IMR-90 (cell line): ENCODE measurements at regions not wholly inside any gene's neighbourhood (a gene's known extent, or its start where the extent isn't known, plus 50 kb on each side); places are given as distances from the start of the nearest gene placed in this dataset.

Experiments
- ATAC-seq: fragments of 200-7000 bp; cut with Tn5 transposase; 2 replicates; pipeline ENCODE4 v1.9.1; 2020; ENCODE audit warnings: low read depth, mild to moderate bottlenecking, moderate library complexity
- BruUV-seq: library from RNA; stranded (reverse); fragments of 400-500 nt; replicated peaks from 2 replicates; lab custom pipeline; 2021; lab: Mats Ljungman, UMichigan
- CTCF ChIA-PET: fragments of 300-600 bp; formaldehyde crosslinking; extraction: SDS; loops from one replicate; lab custom pipeline; 2021; ENCODE audit warnings: antibody characterized with exemption; lab: Yijun Ruan, JAX
- POLR2A ChIA-PET: fragments of 300-600 bp; sonication (Branson Sonifier 250); formaldehyde crosslinking; loops from one replicate; lab custom pipeline; 2022; ENCODE audit warnings: antibody characterized with exemption; ENCODE audit not compliant: unreplicated experiment; lab: Charles Lee
- DNase-seq: peaks from one replicate; pipeline ENCODE4 v3.0.0; 2013
- H2AFZ ChIP-seq: replicated peaks from 2 replicates; pipeline ENCODE3; 2013; ENCODE audit warnings: low read length, mild to moderate bottlenecking; ENCODE audit not compliant: poor library complexity
- H2AK5ac ChIP-seq: 2 replicates; pipeline ENCODE4 v1.6.1; 2013; ENCODE audit warnings: low read depth, low read length, inconsistent platforms
- H2AK9ac ChIP-seq: replicated peaks from 2 replicates; pipeline ENCODE3; 2013; ENCODE audit warnings: mild to moderate bottlenecking, low read depth, low read length, moderate library complexity; ENCODE audit not compliant: poor library complexity
- H2BK120ac ChIP-seq: 2 replicates; pipeline ENCODE4 v1.6.1; 2013; ENCODE audit warnings: low read depth, low read length, inconsistent platforms
- H2BK15ac ChIP-seq: 3 replicates; pipeline ENCODE4 v1.6.1; 2013; ENCODE audit warnings: low read depth, low read length, inconsistent platforms
- H2BK20ac ChIP-seq: 2 replicates; pipeline ENCODE4 v1.6.1; 2013; ENCODE audit warnings: low read depth, mild to moderate bottlenecking, inconsistent platforms, low read length, moderate library complexity
- H2BK5ac ChIP-seq: 2 replicates; pipeline ENCODE4 v1.6.1; 2013; ENCODE audit warnings: mild to moderate bottlenecking, low read depth, low read length, inconsistent platforms; ENCODE audit not compliant: poor library complexity, severe bottlenecking
- H3K14ac ChIP-seq: replicated peaks from 2 replicates; pipeline ENCODE4 v1.6.1; 2013; ENCODE audit warnings: low read depth, low read length, inconsistent platforms
- H3K18ac ChIP-seq: 2 replicates; pipeline ENCODE4 v1.6.1; 2013; ENCODE audit warnings: low read depth, low read length, control low read depth
- H3K23ac ChIP-seq: 2 replicates; pipeline ENCODE4 v1.6.1; 2013; ENCODE audit warnings: low read depth, low read length, inconsistent platforms
- H3K27ac ChIP-seq: 2 replicates; pipeline ENCODE4 v1.5.1; 2013; ENCODE audit warnings: mild to moderate bottlenecking, control low read depth, low read length; ENCODE audit not compliant: insufficient read depth
- H3K27me3 ChIP-seq: 2 replicates; pipeline ENCODE4 v1.6.1; 2013; ENCODE audit warnings: low read length; ENCODE audit not compliant: control insufficient read depth, insufficient read depth
- H3K36me3 ChIP-seq: 2 replicates; pipeline ENCODE4 v1.6.1; 2013; ENCODE audit warnings: low read length, mixed read lengths; ENCODE audit not compliant: control insufficient read depth, insufficient read depth
- H3K4ac ChIP-seq: 2 replicates; pipeline ENCODE4 v1.6.1; 2013; ENCODE audit warnings: low read depth, low read length, inconsistent platforms
- H3K4me1 ChIP-seq: 2 replicates; pipeline ENCODE4 v1.6.1; 2013; ENCODE audit warnings: low read length, mixed read lengths; ENCODE audit not compliant: control insufficient read depth, insufficient read depth
- H3K4me2 ChIP-seq: 2 replicates; pipeline ENCODE4 v1.6.1; 2013; ENCODE audit warnings: low read depth, mild to moderate bottlenecking, control low read depth, low read length, moderate library complexity
- H3K4me3 ChIP-seq: 2 replicates; pipeline ENCODE4 v1.5.1; 2013; ENCODE audit warnings: low read depth, mild to moderate bottlenecking, control low read depth, low read length, moderate library complexity; ENCODE audit not compliant: insufficient read depth
- H3K56ac ChIP-seq: 2 replicates; pipeline ENCODE4 v1.6.1; 2013; ENCODE audit warnings: low read length, inconsistent platforms; ENCODE audit not compliant: insufficient read depth; ENCODE audit errors: extremely low read depth
- H3K79me1 ChIP-seq, 2 experiments: 2 replicates each; pipeline ENCODE4 v1.6.1; 2013; ENCODE audit warnings: low read length in 2 of 2, inconsistent platforms in 1 of 2, low read depth in 1 of 2
- H3K9ac ChIP-seq: 2 replicates; pipeline ENCODE4 v1.6.1; 2013; ENCODE audit warnings: low read depth, low read length, control low read depth
- H3K9me1 ChIP-seq: 2 replicates; pipeline ENCODE4 v1.6.1; 2013; ENCODE audit warnings: low read length, inconsistent platforms; ENCODE audit not compliant: insufficient read depth
- H3K9me3 ChIP-seq: 2 replicates; pipeline ENCODE4 v1.6.1; 2013; ENCODE audit warnings: low read length; ENCODE audit not compliant: control insufficient read depth, insufficient read depth
- H4K20me1 ChIP-seq: 2 replicates; pipeline ENCODE4 v1.6.1; 2013; ENCODE audit warnings: low read length, inconsistent platforms; ENCODE audit not compliant: insufficient read depth
- H4K5ac ChIP-seq: 2 replicates; pipeline ENCODE4 v1.6.1; 2013; ENCODE audit warnings: mild to moderate bottlenecking, low read depth, low read length, control low read depth
- H4K8ac ChIP-seq, 2 experiments: 2 replicates each; pipeline ENCODE4 v1.6.1; 2013; ENCODE audit warnings: low read depth in 2 of 2, low read length in 2 of 2, control low read depth in 1 of 2, inconsistent platforms in 1 of 2
- H4K91ac ChIP-seq: 2 replicates; pipeline ENCODE4 v1.6.1; 2013; ENCODE audit warnings: low read depth, low read length, inconsistent platforms; ENCODE audit not compliant: insufficient read depth
- RAD21 ChIP-seq: IDR thresholded peaks from 2 replicates; pipeline ENCODE4 v1.6.1; 2012; ENCODE audit warnings: low read length, improper control_type of control experiment
- RCOR1 ChIP-seq: IDR thresholded peaks from 2 replicates; pipeline ENCODE4 v1.6.1; 2012; ENCODE audit warnings: mild to moderate bottlenecking, low read length, improper control_type of control experiment; ENCODE audit not compliant: insufficient replicate concordance
- WGBS, 2 experiments: methylation state at CpG; one replicate each; pipeline versions ENCODE4 v1.1.5 to v1.1.7; 2013; ENCODE audit warnings: missing lambda C conversion rate in 2 of 2; ENCODE audit not compliant: insufficient read length in 1 of 2; ENCODE audit errors: extremely low coverage in 2 of 2; 5-methylcytosine and 5-hydroxymethylcytosine counted together
- dilution Hi-C: fragments of 300-500 bp; cut with HindIII; formaldehyde crosslinking; loops from one replicate; pipeline ENCODE4 v1.14.3; 2018; ENCODE audit warnings: low sequenced_read_pairs; ENCODE audit not compliant: unreplicated experiment
- in situ Hi-C: fragments of 300-500 bp; cut with MboI; formaldehyde crosslinking; loops from 3 replicates; pipeline ENCODE4 v1.14.3; 2019; ENCODE audit warnings: low sequenced_read_pairs, inconsistent platforms, mixed read lengths
- intact Hi-C: fragments of 100-400 bp; cut with micrococcal nuclease; formaldehyde crosslinking; loops from 2 replicates; pipeline ENCODE4 v1.10.0; 2022
- TF ChIP-seq, protein P1 (sequence below): conservative IDR thresholded peaks from 2 replicates; pipeline ENCODE4 v1.5.1; 2012; ENCODE audit warnings: mild to moderate bottlenecking, low read depth, low read length, improper control_type of control experiment

DNA sequence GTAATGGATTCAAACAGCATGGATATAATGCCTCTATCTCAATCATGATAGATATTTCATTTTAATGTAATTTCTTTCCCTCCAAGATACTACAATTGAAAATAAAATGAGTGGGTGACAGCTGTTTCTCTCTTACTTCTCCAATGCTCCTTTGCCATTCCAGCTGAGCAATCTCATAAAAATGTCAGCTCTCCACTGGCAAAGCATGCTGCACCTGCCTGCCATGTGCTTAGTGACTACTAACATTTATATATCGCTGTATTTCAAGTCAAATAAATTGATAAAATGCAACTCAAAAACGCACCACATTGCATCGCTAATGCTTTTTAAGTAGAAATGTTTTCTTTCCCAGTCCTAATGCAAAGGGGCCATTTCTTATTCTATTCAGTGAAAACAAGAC, 1093.9 kb downstream of the CBLN2 start:
- ChIA-PET POLR2A (no interaction called here), CTCF (no interaction called here)
- no peak overlapping the region for H4K8ac ChIP-seq
- no peak overlapping the region for H4K5ac ChIP-seq
- H3K4ac ChIP-seq, result no peak overlapping the region
- no peak overlapping the region for H2AK5ac ChIP-seq
- no peak overlapping the region for H2AFZ ChIP-seq
- no peak overlapping the region for H3K14ac ChIP-seq
- H3K79me1 ChIP-seq, result no peaks in the 10 kb centered on the region
- no peaks in the 10 kb centered on the region for H4K20me1 ChIP-seq
- no peaks in the 10 kb centered on the region for H3K4me1 ChIP-seq
- intact Hi-C loops (no loop called here), in situ Hi-C loops (no loop called here), dilution Hi-C loops (no loop called here)
- H3K18ac ChIP-seq, result no peak overlapping the region
- no peak for ATAC-seq
- H3K4me2 ChIP-seq, result no peak overlapping the region
- H3K36me3 ChIP-seq, result no peaks in the 10 kb centered on the region
- H2BK5ac ChIP-seq, result no peak overlapping the region
- no peak overlapping the region for H3K56ac ChIP-seq
- H2BK20ac ChIP-seq, result no peak overlapping the region
- no peak for TF ChIP-seq RCOR1
- no peak for TF ChIP-seq RAD21
- TF ChIP-seq, protein P1, sequence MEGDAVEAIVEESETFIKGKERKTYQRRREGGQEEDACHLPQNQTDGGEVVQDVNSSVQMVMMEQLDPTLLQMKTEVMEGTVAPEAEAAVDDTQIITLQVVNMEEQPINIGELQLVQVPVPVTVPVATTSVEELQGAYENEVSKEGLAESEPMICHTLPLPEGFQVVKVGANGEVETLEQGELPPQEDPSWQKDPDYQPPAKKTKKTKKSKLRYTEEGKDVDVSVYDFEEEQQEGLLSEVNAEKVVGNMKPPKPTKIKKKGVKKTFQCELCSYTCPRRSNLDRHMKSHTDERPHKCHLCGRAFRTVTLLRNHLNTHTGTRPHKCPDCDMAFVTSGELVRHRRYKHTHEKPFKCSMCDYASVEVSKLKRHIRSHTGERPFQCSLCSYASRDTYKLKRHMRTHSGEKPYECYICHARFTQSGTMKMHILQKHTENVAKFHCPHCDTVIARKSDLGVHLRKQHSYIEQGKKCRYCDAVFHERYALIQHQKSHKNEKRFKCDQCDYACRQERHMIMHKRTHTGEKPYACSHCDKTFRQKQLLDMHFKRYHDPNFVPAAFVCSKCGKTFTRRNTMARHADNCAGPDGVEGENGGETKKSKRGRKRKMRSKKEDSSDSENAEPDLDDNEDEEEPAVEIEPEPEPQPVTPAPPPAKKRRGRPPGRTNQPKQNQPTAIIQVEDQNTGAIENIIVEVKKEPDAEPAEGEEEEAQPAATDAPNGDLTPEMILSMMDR, result no peak
- no peak overlapping the region for H3K27ac ChIP-seq
- no peak overlapping the region for H2AK9ac ChIP-seq
- no peak overlapping the region for H2BK15ac ChIP-seq
- H3K23ac ChIP-seq, result no peak overlapping the region
- H3K4me3 ChIP-seq, result no peak overlapping the region
- no peaks in the 10 kb centered on the region for H3K9me1 ChIP-seq
- no peaks in the 10 kb centered on the region for H3K9me3 ChIP-seq
- no CpG with 5 or more reads among the region's 3 CpGs for WGBS, 2 experiments
- H3K9ac ChIP-seq, result no peak overlapping the region
- H2BK120ac ChIP-seq, result no peak overlapping the region
- BruUV-seq, result no TSS peak
- no peak for DNase-seq
- no peaks in the 10 kb centered on the region for H3K27me3 ChIP-seq
- H4K91ac ChIP-seq, result no peak overlapping the region
